ENCODE measurements at regions not wholly inside any gene's neighbourhood (a gene's known extent, or its start where the extent isn't known, plus 50 kb on each side); places are given as distances from the start of the nearest gene placed in this dataset.

GRCh38 chr17:63332286-63332685 is 113.8 kb downstream of the CYB561 start:
- H3K27me3 Mint-ChIP-seq (ENCODE audit: insufficient read depth): peaks cover 3% of the 10 kb centered on the region; the same call in 1 of the 2 replicates
- peaks cover 43% of the 10 kb centered on the region for H3K4me1 Mint-ChIP-seq (ENCODE audit: low read depth)
- peaks cover 47% of the 10 kb centered on the region for H3K36me3 Mint-ChIP-seq (ENCODE audit: low read depth)
- TF ChIP-seq, protein P1, sequence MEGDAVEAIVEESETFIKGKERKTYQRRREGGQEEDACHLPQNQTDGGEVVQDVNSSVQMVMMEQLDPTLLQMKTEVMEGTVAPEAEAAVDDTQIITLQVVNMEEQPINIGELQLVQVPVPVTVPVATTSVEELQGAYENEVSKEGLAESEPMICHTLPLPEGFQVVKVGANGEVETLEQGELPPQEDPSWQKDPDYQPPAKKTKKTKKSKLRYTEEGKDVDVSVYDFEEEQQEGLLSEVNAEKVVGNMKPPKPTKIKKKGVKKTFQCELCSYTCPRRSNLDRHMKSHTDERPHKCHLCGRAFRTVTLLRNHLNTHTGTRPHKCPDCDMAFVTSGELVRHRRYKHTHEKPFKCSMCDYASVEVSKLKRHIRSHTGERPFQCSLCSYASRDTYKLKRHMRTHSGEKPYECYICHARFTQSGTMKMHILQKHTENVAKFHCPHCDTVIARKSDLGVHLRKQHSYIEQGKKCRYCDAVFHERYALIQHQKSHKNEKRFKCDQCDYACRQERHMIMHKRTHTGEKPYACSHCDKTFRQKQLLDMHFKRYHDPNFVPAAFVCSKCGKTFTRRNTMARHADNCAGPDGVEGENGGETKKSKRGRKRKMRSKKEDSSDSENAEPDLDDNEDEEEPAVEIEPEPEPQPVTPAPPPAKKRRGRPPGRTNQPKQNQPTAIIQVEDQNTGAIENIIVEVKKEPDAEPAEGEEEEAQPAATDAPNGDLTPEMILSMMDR (IDR thresholded peaks at IDR 0.05): no peak
- no peak for DNase-seq
- no peaks in the 10 kb centered on the region for H3K9me3 Mint-ChIP-seq
- peak overlapping the region; percentile 12; the same call in 1 of the 2 replicates for H3K27ac Mint-ChIP-seq
- no peak overlapping the region for H3K4me3 Mint-ChIP-seq

DNA sequence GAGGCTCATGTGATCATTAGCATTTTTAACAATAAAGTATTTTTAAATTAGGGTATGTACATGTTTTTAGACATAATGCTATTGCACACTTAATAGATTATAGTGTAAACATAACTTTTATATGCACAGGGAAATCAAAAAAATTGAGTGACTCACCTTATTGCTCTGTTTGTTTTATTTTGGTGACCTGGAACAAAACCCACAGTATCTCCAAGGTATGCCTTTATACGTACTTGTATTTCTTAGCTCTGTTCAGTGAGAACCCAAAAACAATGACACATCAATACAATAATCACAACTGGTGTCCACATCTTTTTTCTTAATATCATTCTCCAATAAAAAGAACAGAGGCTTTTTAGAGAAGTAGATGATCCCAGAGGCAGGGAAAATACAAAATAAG is 112.2 kb downstream of the CYB561 start:
- peaks cover 3% of the 10 kb centered on the region; the same call in 1 of the 2 replicates for H3K27me3 Mint-ChIP-seq (ENCODE audit: insufficient read depth)
- peaks cover 58% of the 10 kb centered on the region for H3K36me3 Mint-ChIP-seq (ENCODE audit: low read depth)
- TF ChIP-seq, protein P1 (IDR thresholded peaks at IDR 0.05): no peak
- H3K27ac Mint-ChIP-seq: no peak overlapping the region
- DNase-seq: no peak
- no peak overlapping the region for H3K4me3 Mint-ChIP-seq
- H3K4me1 Mint-ChIP-seq (ENCODE audit: low read depth): peaks cover 59% of the 10 kb centered on the region
- H3K9me3 Mint-ChIP-seq: no peaks in the 10 kb centered on the region

GRCh38 chr17:63335831-63336230 is 110.3 kb downstream of the CYB561 start:
- peaks cover 3% of the 10 kb centered on the region; the same call in 1 of the 2 replicates for H3K27me3 Mint-ChIP-seq (ENCODE audit: insufficient read depth)
- H3K4me1 Mint-ChIP-seq (ENCODE audit: low read depth): peaks cover 66% of the 10 kb centered on the region
- H3K4me3 Mint-ChIP-seq: no peak overlapping the region
- H3K27ac Mint-ChIP-seq: peak overlapping the region; percentile 57
- no peak for DNase-seq
- no peaks in the 10 kb centered on the region for H3K9me3 Mint-ChIP-seq
- TF ChIP-seq, protein P1 (IDR thresholded peaks at IDR 0.05): no peak
- H3K36me3 Mint-ChIP-seq (ENCODE audit: low read depth): peaks cover 52% of the 10 kb centered on the region

DNA sequence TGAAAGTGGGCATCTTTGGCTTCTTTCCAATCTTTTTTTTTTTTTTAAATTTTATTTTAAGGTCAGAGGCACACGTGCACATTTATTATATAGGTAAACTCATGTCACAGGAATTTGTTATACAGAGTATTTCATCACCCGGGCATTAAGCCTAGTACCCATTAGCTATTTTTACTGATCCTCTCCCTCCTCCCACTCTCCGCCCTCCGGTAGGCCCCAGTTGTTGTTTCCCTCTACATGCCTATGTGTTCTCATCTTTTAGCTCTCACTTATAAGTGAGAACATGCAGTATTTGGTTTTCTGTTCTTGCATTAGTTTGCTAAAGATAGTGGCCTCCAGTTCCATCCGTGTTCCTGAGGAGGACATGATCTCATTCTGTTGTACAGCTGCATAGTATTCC is 108.5 kb downstream of the CYB561 start:
- H3K27ac Mint-ChIP-seq: no peak overlapping the region
- H3K9me3 Mint-ChIP-seq: no peaks in the 10 kb centered on the region
- peaks cover 1% of the 10 kb centered on the region for H3K27me3 Mint-ChIP-seq (ENCODE audit: insufficient read depth)

DNA sequence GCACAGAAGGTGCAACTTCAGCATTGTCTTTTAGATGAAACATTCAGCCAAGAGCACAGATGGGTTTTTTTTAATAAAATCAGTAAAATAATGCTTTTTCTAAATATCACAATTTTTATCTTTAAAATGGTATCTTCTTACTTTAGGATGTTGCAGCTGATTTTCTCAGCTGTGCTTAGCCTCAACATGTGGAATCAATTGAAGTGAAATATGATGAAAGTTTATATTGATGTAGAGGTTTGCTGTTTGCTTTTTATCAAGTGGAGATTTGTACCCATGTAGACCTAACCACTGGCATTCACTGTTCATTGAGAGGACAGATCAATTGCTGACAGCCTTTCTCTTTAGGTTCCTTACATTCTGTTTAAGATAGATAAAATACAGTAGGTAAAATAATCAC is 107.8 kb downstream of the CYB561 start:
- H3K4me1 Mint-ChIP-seq (ENCODE audit: low read depth): peaks cover 64% of the 10 kb centered on the region
- no peak for DNase-seq
- H3K9me3 Mint-ChIP-seq: no peaks in the 10 kb centered on the region
- no peak overlapping the region for H3K4me3 Mint-ChIP-seq
- H3K27me3 Mint-ChIP-seq (ENCODE audit: insufficient read depth): peaks cover 1% of the 10 kb centered on the region
- TF ChIP-seq, protein P1 (IDR thresholded peaks at IDR 0.05): no peak
- peaks cover 53% of the 10 kb centered on the region for H3K36me3 Mint-ChIP-seq (ENCODE audit: low read depth)
- H3K27ac Mint-ChIP-seq: no peak overlapping the region

More for the DNA sequence above, 108.5 kb downstream of the CYB561 start:
- TF ChIP-seq, protein P1 (IDR thresholded peaks at IDR 0.05): no peak
- Mint-ChIP-seq H3K4me3 (no peak overlapping the region), H3K36me3 (ENCODE audit: low read depth) (peaks cover 53% of the 10 kb centered on the region), H3K4me1 (ENCODE audit: low read depth) (peaks cover 65% of the 10 kb centered on the region)
- no peak for DNase-seq

DNA sequence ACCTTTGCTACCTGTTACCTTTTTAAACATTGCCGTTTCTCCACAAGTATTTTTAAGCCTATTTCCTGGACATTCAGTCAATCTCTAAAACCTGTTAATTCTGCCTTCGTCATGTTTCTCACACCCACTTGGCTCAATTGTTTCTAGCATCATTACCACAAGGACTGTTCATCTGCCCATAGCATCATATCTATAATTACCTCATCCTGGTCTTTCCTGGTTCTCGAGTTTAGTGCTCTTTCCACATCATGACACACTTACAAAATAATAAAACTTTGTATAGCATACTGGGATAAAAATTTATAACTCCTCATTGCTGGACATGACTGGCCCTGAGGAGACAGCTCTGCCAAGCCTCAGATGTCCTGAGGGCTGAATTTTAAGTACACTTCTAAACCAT is 104.8 kb downstream of the CYB561 start:
- Mint-ChIP-seq H3K27ac (no peak overlapping the region; the same call in 1 of the 2 replicates), H3K27me3 (ENCODE audit: insufficient read depth) (peaks cover 1% of the 10 kb centered on the region), H3K9me3 (no peaks in the 10 kb centered on the region), H3K4me1 (ENCODE audit: low read depth) (peaks cover 76% of the 10 kb centered on the region), H3K36me3 (ENCODE audit: low read depth) (peaks cover 54% of the 10 kb centered on the region), H3K4me3 (no peak overlapping the region; the same call in 1 of the 2 replicates)
- TF ChIP-seq, protein P1 (IDR thresholded peaks at IDR 0.05): no peak
- no peak for DNase-seq

Data from HFFc6 (cell line).